ENCODE measurements at regions not wholly inside any gene's neighbourhood (a gene's known extent, or its start where the extent isn't known, plus 50 kb on each side); places are given as distances from the start of the nearest gene placed in this dataset.

GRCh38 chr9:103713631-103714030, 380.5 kb upstream of the SMC2 start:
- H3K4me3 ChIP-seq (ENCODE audit: low read depth, low read length): no peak overlapping the region
- no peak for DNase-seq (ENCODE audit: low read depth)
- TF ChIP-seq, protein P1, sequence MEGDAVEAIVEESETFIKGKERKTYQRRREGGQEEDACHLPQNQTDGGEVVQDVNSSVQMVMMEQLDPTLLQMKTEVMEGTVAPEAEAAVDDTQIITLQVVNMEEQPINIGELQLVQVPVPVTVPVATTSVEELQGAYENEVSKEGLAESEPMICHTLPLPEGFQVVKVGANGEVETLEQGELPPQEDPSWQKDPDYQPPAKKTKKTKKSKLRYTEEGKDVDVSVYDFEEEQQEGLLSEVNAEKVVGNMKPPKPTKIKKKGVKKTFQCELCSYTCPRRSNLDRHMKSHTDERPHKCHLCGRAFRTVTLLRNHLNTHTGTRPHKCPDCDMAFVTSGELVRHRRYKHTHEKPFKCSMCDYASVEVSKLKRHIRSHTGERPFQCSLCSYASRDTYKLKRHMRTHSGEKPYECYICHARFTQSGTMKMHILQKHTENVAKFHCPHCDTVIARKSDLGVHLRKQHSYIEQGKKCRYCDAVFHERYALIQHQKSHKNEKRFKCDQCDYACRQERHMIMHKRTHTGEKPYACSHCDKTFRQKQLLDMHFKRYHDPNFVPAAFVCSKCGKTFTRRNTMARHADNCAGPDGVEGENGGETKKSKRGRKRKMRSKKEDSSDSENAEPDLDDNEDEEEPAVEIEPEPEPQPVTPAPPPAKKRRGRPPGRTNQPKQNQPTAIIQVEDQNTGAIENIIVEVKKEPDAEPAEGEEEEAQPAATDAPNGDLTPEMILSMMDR (conservative IDR thresholded peaks at IDR 0.05; ENCODE audit: low read depth, low read length): no peak

GRCh38 chr9:103714992-103715391, 379.1 kb upstream of the SMC2 start:
- DNase-seq (ENCODE audit: low read depth): no peak
- TF ChIP-seq, protein P1 (conservative IDR thresholded peaks at IDR 0.05; ENCODE audit: low read depth, low read length): no peak
- no peak overlapping the region for H3K4me3 ChIP-seq (ENCODE audit: low read depth, low read length)

DNA sequence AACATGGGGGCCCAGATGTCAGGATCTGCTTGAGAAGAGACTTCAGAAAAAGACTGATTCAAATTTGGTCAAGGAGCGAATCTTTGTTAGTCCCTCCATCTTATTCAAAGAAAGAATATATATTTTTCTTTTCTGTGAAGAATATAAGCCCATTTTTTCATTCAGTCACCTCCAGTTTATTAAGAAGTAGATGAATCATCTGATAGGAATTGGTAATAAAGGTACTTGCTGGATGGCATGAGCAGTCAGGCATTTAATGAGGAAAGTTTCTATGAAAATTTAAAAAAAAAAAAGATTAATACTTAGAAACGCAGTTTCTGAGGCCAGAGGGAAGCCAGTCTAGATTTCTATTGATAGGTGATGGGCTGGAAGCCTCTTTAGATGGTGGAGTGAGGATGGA, 373.1 kb upstream of the SMC2 start:
- DNase-seq (ENCODE audit: low read depth): no peak
- TF ChIP-seq, protein P1 (conservative IDR thresholded peaks at IDR 0.05; ENCODE audit: low read depth, low read length): no peak
- H3K4me3 ChIP-seq (ENCODE audit: low read depth, low read length): no peak overlapping the region

DNA sequence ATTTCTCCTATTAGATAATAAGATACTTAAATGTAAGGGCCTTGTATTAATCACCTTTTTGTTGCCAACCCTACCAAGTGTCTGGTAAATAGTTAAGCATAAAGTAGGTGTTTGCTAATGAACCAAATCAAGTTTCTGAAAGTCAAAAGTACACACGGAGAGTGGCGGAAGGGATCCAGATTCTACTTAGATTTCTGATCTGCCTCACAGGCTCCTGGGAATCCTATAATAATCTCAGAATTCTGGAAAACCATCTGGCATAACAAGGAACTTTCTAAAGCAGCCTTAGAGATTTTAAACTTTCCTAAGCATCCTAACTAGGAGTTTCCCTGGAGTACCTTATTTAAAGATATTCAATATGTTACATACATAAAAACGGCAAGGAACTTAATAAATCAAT, 363.2 kb upstream of the SMC2 start:
- H3K4me3 ChIP-seq (ENCODE audit: low read depth, low read length): no peak overlapping the region
- no peak for DNase-seq (ENCODE audit: low read depth)
- TF ChIP-seq, protein P1 (conservative IDR thresholded peaks at IDR 0.05; ENCODE audit: low read depth, low read length): no peak

DNA sequence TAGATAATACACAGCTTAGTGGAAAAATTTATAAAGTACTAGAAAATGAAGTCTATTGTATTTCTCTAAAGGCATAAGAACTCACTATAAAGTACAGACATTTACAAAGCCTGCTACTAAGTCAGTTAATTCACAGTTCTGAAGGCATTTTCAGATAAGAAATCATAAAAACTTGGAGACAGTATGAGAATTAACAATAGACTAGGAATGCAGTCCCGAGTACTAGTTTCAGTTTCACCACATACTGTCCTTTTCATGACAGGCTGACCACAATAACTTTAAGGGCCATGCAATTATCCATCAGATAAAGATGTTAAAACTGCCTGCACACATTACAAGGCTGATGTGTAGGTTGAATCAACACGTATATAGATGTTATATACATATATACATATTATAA, 362.6 kb upstream of the SMC2 start:
- no peak overlapping the region for H3K4me3 ChIP-seq (ENCODE audit: low read depth, low read length)
- no peak for DNase-seq (ENCODE audit: low read depth)
- TF ChIP-seq, protein P1 (conservative IDR thresholded peaks at IDR 0.05; ENCODE audit: low read depth, low read length): no peak

DNA sequence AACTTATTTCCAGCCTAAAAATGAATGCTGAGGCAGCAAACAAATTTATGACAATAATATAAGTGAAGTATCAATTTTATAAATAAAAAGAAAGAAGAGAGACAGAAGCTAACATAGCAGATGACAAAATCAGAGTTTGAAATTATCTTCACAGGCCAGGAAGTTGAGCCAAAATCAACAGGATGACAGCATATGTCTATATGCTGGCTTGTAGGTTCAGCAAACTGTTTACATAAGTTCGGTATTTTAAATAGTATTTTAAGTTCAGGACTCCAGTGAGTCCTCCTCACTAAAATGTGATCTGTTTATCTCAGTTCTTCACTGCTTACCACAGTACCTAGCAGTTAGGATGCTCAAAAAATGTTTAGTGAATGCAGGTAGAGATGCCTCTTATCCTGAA, 359.6 kb upstream of the SMC2 start:
- TF ChIP-seq, protein P1 (conservative IDR thresholded peaks at IDR 0.05; ENCODE audit: low read depth, low read length): no peak
- no peak overlapping the region for H3K4me3 ChIP-seq (ENCODE audit: low read depth, low read length)
- DNase-seq (ENCODE audit: low read depth): no peak

DNA sequence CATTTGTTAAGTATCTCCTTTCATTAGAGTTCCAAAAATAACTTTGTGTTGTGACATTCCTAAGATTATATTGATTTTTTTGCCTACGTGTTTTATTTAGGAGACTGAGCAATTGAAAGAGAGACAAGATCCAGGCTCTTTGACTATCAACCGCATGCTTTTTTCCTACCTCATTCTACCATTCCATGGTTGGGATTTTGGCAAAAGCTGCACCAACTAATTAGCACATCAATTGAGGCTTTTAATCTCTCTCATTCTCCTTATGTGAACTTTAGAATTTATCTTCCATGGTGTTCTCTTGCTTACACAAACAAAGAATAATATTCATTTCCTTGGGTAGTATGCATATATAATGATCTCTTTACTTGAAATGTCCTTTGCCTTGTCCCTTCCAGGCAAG, 338.7 kb upstream of the SMC2 start:
- TF ChIP-seq, protein P1 (conservative IDR thresholded peaks at IDR 0.05; ENCODE audit: low read depth, low read length): no peak
- no peak for DNase-seq (ENCODE audit: low read depth)
- H3K4me3 ChIP-seq (ENCODE audit: low read depth, low read length): no peak overlapping the region
